ENCODE measurements at regions not wholly inside any gene's neighbourhood (a gene's known extent, or its start where the extent isn't known, plus 50 kb on each side); places are given as distances from the start of the nearest gene placed in this dataset.
A peak's percentile ranks its signal among the peaks of the same experiment; 100 is the strongest.
"Not testable (repeated sequence)": the region's sequence is repeated elsewhere in the genome, so short reads cannot be mapped to it uniquely, and the experiment has no call there.

- no peak for DNase-seq
Measured at GRCh38 chr1:61028136-61028535, 54.2 kb upstream of the NFIA start.

GRCh38 chr1:61018068-61018467 lies 64.3 kb upstream of the NFIA start:
- DNase-seq: not testable (repeated sequence)

GRCh38 chr1:61017651-61018050 lies 64.7 kb upstream of the NFIA start:
- no peak for DNase-seq

- no peak for DNase-seq
Measured at GRCh38 chr1:61013946-61014667, 68.3 kb upstream of the NFIA start.

- DNase-seq: no peak
Measured at GRCh38 chr1:61013189-61013945, 69.0 kb upstream of the NFIA start.

GRCh38 chr1:61012341-61012761 lies 70.0 kb upstream of the NFIA start:
- DNase-seq: peak; percentile 49 to 52

- peak; percentile 96 to 97 for DNase-seq
Measured at GRCh38 chr1:61011561-61012263, 70.6 kb upstream of the NFIA start.

- DNase-seq: no peak
Measured at GRCh38 chr1:61007534-61008364, 74.6 kb upstream of the NFIA start.

GRCh38 chr1:61005614-61006580 lies 76.5 kb upstream of the NFIA start:
- no peak for DNase-seq

GRCh38 chr1:61004262-61005003 lies 77.9 kb upstream of the NFIA start:
- no peak for DNase-seq

- no peak for DNase-seq
Measured at GRCh38 chr1:61000327-61000726, 82.0 kb upstream of the NFIA start.

- DNase-seq: peak in 1 of 2 experiments; percentile 11
Measured at GRCh38 chr1:60998786-60999185, 83.6 kb upstream of the NFIA start.

GRCh38 chr1:60994828-60995492 lies 87.4 kb upstream of the NFIA start:
- DNase-seq: no peak

GRCh38 chr1:60994369-60994768 lies 88.0 kb upstream of the NFIA start:
- no peak for DNase-seq

GRCh38 chr1:60992165-60992564 lies 90.2 kb upstream of the NFIA start:
- DNase-seq: no peak

GRCh38 chr1:60990714-60991090 lies 91.7 kb upstream of the NFIA start:
- no peak for DNase-seq

- no peak for DNase-seq
Measured at GRCh38 chr1:60989749-60990713, 92.3 kb upstream of the NFIA start.

GRCh38 chr1:60988891-60989290 lies 93.5 kb upstream of the NFIA start:
- DNase-seq: peak; percentile 43 to 59

GRCh38 chr1:60987904-60988303 lies 94.5 kb upstream of the NFIA start:
- DNase-seq: no peak
